ENCODE measurements at regions not wholly inside any gene's neighbourhood (a gene's known extent, or its start where the extent isn't known, plus 50 kb on each side); places are given as distances from the start of the nearest gene placed in this dataset.
"Not testable (repeated sequence)": the region's sequence is repeated elsewhere in the genome, so short reads cannot be mapped to it uniquely, and the experiment has no call there.

- no peak for TF ChIP-seq CTCF (IDR thresholded peaks at IDR 0.05)
- no peak overlapping the region for H3K4me3 Mint-ChIP-seq
- H3K9me3 Mint-ChIP-seq = peaks cover 4% of the 10 kb centered on the region
- no peaks in the 10 kb centered on the region for H3K4me1 Mint-ChIP-seq (ENCODE audit: low read depth)
- no peaks in the 10 kb centered on the region for H3K27me3 Mint-ChIP-seq
- DNase-seq (no peak), ATAC-seq (no peak)
- no peak overlapping the region for H3K27ac Mint-ChIP-seq
- intact Hi-C loops (cut with micrococcal nuclease) = no loop called here
- POLR2A ChIA-PET = no interaction called here
- CTCF ChIA-PET = no interaction called here
- H3K36me3 Mint-ChIP-seq (ENCODE audit: low read depth) = no peaks in the 10 kb centered on the region
Measured at GRCh38 chr1:95780836-95781235, 546.8 kb downstream of the RWDD3 start.

GRCh38 chr1:95790136-95790535 lies 556.1 kb downstream of the RWDD3 start:
- no peak for TF ChIP-seq CTCF (IDR thresholded peaks at IDR 0.05)
- ChIA-PET POLR2A (no interaction called here), CTCF (no interaction called here)
- DNase-seq (no peak), ATAC-seq (no peak)
- Mint-ChIP-seq H3K27ac (no peak overlapping the region), H3K9me3 (peaks cover 10% of the 10 kb centered on the region), H3K36me3 (ENCODE audit: low read depth) (no peaks in the 10 kb centered on the region), H3K27me3 (no peaks in the 10 kb centered on the region), H3K4me3 (no peak overlapping the region), H3K4me1 (ENCODE audit: low read depth) (no peaks in the 10 kb centered on the region)
- intact Hi-C loops (cut with micrococcal nuclease) = no loop called here

GRCh38 chr1:95793893-95794292 lies 559.9 kb downstream of the RWDD3 start:
- intact Hi-C loops (cut with micrococcal nuclease) = no loop called here
- TF ChIP-seq CTCF (IDR thresholded peaks at IDR 0.05) = no peak
- ChIA-PET CTCF (no interaction called here), POLR2A (no interaction called here)
- peaks cover 11% of the 10 kb centered on the region for H3K9me3 Mint-ChIP-seq
- H3K27ac Mint-ChIP-seq = no peak overlapping the region
- ATAC-seq = no peak
- H3K4me3 Mint-ChIP-seq = no peak overlapping the region
- DNase-seq = no peak
- no peaks in the 10 kb centered on the region for H3K27me3 Mint-ChIP-seq
- no peaks in the 10 kb centered on the region for H3K36me3 Mint-ChIP-seq (ENCODE audit: low read depth)
- H3K4me1 Mint-ChIP-seq (ENCODE audit: low read depth) = no peaks in the 10 kb centered on the region

GRCh38 chr1:95797761-95798160 lies 563.8 kb downstream of the RWDD3 start:
- ATAC-seq, CTCF ChIA-PET: not testable (repeated sequence)

GRCh38 chr1:95806171-95806570 lies 572.2 kb downstream of the RWDD3 start:
- ATAC-seq (no peak), DNase-seq (no peak)
- Mint-ChIP-seq H3K9me3 (peaks cover 7% of the 10 kb centered on the region), H3K36me3 (ENCODE audit: low read depth) (no peaks in the 10 kb centered on the region), H3K27ac (no peak overlapping the region), H3K27me3 (no peaks in the 10 kb centered on the region), H3K4me3 (no peak overlapping the region), H3K4me1 (ENCODE audit: low read depth) (no peaks in the 10 kb centered on the region)
- no peak for TF ChIP-seq CTCF (IDR thresholded peaks at IDR 0.05)
- ChIA-PET CTCF (no interaction called here), POLR2A (no interaction called here)
- intact Hi-C loops (cut with micrococcal nuclease) = no loop called here

More at GRCh38 chr1:95797761-95798160, 563.8 kb downstream of the RWDD3 start:
- peaks cover 20% of the 10 kb centered on the region for H3K9me3 Mint-ChIP-seq
- H3K27me3 Mint-ChIP-seq; DNase-seq; H3K4me3 Mint-ChIP-seq; H3K36me3 Mint-ChIP-seq (ENCODE audit: low read depth); POLR2A ChIA-PET; H3K4me1 Mint-ChIP-seq (ENCODE audit: low read depth); intact Hi-C loops (cut with micrococcal nuclease); H3K27ac Mint-ChIP-seq: not testable (repeated sequence)

- CTCF ChIA-PET = no interaction called here
- H3K27ac Mint-ChIP-seq = no peak overlapping the region
- POLR2A ChIA-PET = no interaction called here
- no peaks in the 10 kb centered on the region for H3K36me3 Mint-ChIP-seq (ENCODE audit: low read depth)
- ATAC-seq (no peak), DNase-seq (no peak)
- no peak for TF ChIP-seq CTCF (IDR thresholded peaks at IDR 0.05)
- intact Hi-C loops (cut with micrococcal nuclease) = no loop called here
- no peaks in the 10 kb centered on the region for H3K27me3 Mint-ChIP-seq
- no peaks in the 10 kb centered on the region for H3K4me1 Mint-ChIP-seq (ENCODE audit: low read depth)
- H3K9me3 Mint-ChIP-seq = no peaks in the 10 kb centered on the region
- no peak overlapping the region for H3K4me3 Mint-ChIP-seq
Measured at GRCh38 chr1:95809391-95809790, 575.4 kb downstream of the RWDD3 start.

Measured in activated CD8-positive, alpha-beta T cell treated with anti-CD3 and anti-CD28 coated beads for 36 hours (primary cell).